SK-N-SH treated with all-trans-retinoic acid at 6 μM for 48 hours (cell line): ENCODE measurements at regions not wholly inside any gene's neighbourhood (a gene's known extent, or its start where the extent isn't known, plus 50 kb on each side); places are given as distances from the start of the nearest gene placed in this dataset.

Experiments
- ATAC-seq: fragments of 200-7000 bp; cut with Tn5 transposase; 3 replicates; pipeline ENCODE4 v1.9.1; 2020; ENCODE audit warnings: mild to moderate bottlenecking, moderate library complexity
- ARNTL ChIP-seq: fragments of 450-650 bp; formaldehyde crosslinking; IDR thresholded peaks from 2 replicates; pipeline ENCODE4 v1.5.0; 2020; ENCODE audit warnings: low read depth, mild to moderate bottlenecking, moderate library complexity, borderline replicate concordance
- BACH2 ChIP-seq: fragments of 250-450 bp; sonication (Bioruptor Pico); IDR thresholded peaks from 2 replicates; pipeline ENCODE4 v1.9.0; 2021; ENCODE audit warnings: mild to moderate bottlenecking, borderline replicate concordance
- CREB5 ChIP-seq: fragments of 250-450 bp; sonication (Bioruptor Pico); IDR thresholded peaks from 2 replicates; pipeline ENCODE4 v1.5.1; 2020; ENCODE audit warnings: low read depth, mild to moderate bottlenecking, moderate library complexity
- CSRNP3 ChIP-seq: fragments of 250-450 bp; sonication (Bioruptor Pico); IDR thresholded peaks from 2 replicates; pipeline ENCODE4 v1.5.1; 2021; ENCODE audit warnings: mild to moderate bottlenecking, moderate library complexity
- ESRRG ChIP-seq: fragments of 250-450 bp; sonication (Bioruptor Pico); IDR thresholded peaks from 2 replicates; pipeline ENCODE4 v1.6.1; 2021; ENCODE audit warnings: mild to moderate bottlenecking
- GLIS3 ChIP-seq: fragments of 250-450 bp; sonication (Bioruptor Pico); IDR thresholded peaks from 2 replicates; pipeline ENCODE4 v1.5.0; 2020; ENCODE audit warnings: mild to moderate bottlenecking, moderate library complexity
- ISL1 ChIP-seq: fragments of 250-450 bp; sonication (Bioruptor Pico); IDR thresholded peaks from 2 replicates; pipeline ENCODE4 v2.1.2; 2022; ENCODE audit warnings: mild to moderate bottlenecking, moderate library complexity
- OSR1 ChIP-seq: fragments of 250-450 bp; sonication (Bioruptor Pico); IDR thresholded peaks from 2 replicates; pipeline ENCODE4 v1.8.0; 2022; ENCODE audit warnings: moderate library complexity, mild to moderate bottlenecking, inconsistent platforms
- PPARA ChIP-seq: fragments of 250-450 bp; sonication (Bioruptor Pico); IDR thresholded peaks from 2 replicates; pipeline ENCODE4 v1.5.0; 2020; ENCODE audit warnings: mild to moderate bottlenecking, borderline replicate concordance
- RARB ChIP-seq: fragments of 250-450 bp; sonication (Bioruptor Pico); IDR thresholded peaks from 2 replicates; pipeline ENCODE4 v1.8.0; 2021; ENCODE audit warnings: mild to moderate bottlenecking, moderate library complexity
- SNAI2 ChIP-seq: fragments of 250-450 bp; sonication (Bioruptor Pico); IDR thresholded peaks from 2 replicates; pipeline ENCODE4 v1.5.0; 2020; ENCODE audit warnings: mild to moderate bottlenecking, moderate library complexity
- TCF4 ChIP-seq: fragments of 250-450 bp; sonication (Bioruptor Pico); IDR thresholded peaks from 2 replicates; pipeline ENCODE4 v1.8.0; 2021; ENCODE audit warnings: mild to moderate bottlenecking, moderate library complexity, borderline replicate concordance
- TOX ChIP-seq: fragments of 250-450 bp; sonication (Bioruptor Pico); IDR thresholded peaks from 2 replicates; pipeline ENCODE4 v1.8.0; 2021; ENCODE audit warnings: mild to moderate bottlenecking, moderate library complexity, borderline replicate concordance
- TSHZ2 ChIP-seq: fragments of 250-450 bp; sonication (Bioruptor Pico); IDR thresholded peaks from 2 replicates; pipeline ENCODE4 v1.5.0; 2020; ENCODE audit warnings: mild to moderate bottlenecking, moderate library complexity
- ZC3H10 ChIP-seq: fragments of 250-450 bp; sonication (Bioruptor Pico); IDR thresholded peaks from 2 replicates; pipeline ENCODE4 v1.5.1; 2021; ENCODE audit warnings: mild to moderate bottlenecking, moderate library complexity
- ZFP3 ChIP-seq: fragments of 250-450 bp; sonication (Bioruptor Pico); IDR thresholded peaks from 2 replicates; pipeline ENCODE4 v1.5.0; 2020; ENCODE audit warnings: mild to moderate bottlenecking, moderate library complexity
- ZNF70 ChIP-seq: fragments of 450-650 bp; formaldehyde crosslinking; IDR thresholded peaks from 2 replicates; pipeline ENCODE4 v1.5.0; 2020; ENCODE audit warnings: mild to moderate bottlenecking, moderate library complexity
- ZNF8 ChIP-seq: fragments of 450-650 bp; formaldehyde crosslinking; IDR thresholded peaks from 2 replicates; pipeline ENCODE4 v1.5.0; 2020; ENCODE audit warnings: mild to moderate bottlenecking, moderate library complexity

GRCh38 chr3:124395584-124396338, 334.5 kb upstream of the UMPS start:
- ATAC-seq, result peak; percentile 35; the same call in 1 of the 3 replicates
- TF ChIP-seq TSHZ2 (CRISPR knock-in tag) (peak; percentile 90; the same call in 1 of the 2 replicates), ARNTL (CRISPR knock-in tag) (no peak), TCF4 (CRISPR knock-in tag) (peak; percentile 87), CREB5 (CRISPR knock-in tag) (peak; percentile 75; the same call in 1 of the 2 replicates), CSRNP3 (CRISPR knock-in tag) (peak; percentile 88; the same call in 1 of the 2 replicates), ISL1 (CRISPR knock-in tag) (peak; percentile 84), ZFP3 (0 out of 2 replicates have a peak, but pooled peaks have one; percentile 31), SNAI2 (no peak), ZNF8 (0 out of 2 replicates have a peak, but pooled peaks have one; percentile 27)

GRCh38 chr3:124396339-124396950, 333.8 kb upstream of the UMPS start:
- TF ChIP-seq BACH2 (no peak), ZFP3 (no peak), OSR1 (CRISPR knock-in tag) (no peak), GLIS3 (CRISPR knock-in tag) (no peak)
- no peak for ATAC-seq

DNA sequence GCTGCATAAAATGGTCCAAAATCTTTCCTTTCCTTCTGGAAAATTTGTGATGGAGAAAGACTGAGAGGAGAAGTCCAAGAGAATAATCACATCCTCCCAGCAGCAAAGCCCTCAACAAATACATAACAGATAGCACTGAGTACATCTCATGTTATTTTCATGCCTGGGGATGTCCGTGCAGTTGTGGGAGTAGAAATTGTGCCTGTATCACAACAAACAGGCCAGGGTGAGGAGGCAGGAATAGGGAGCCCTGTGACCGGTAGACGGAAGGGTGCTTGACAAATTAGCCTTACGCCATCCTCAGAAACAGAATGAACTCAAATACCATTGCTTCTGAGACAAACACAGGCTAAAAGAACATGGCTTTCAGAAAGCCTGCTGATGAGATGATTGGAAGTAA, 333.2 kb upstream of the UMPS start:
- ATAC-seq, result no peak
- TF ChIP-seq GLIS3 (CRISPR knock-in tag), result no peak
- no peak for TF ChIP-seq SNAI2
- no peak for TF ChIP-seq TCF4 (CRISPR knock-in tag)
- TF ChIP-seq BACH2, result no peak
- no peak for TF ChIP-seq ESRRG
- TF ChIP-seq CREB5 (CRISPR knock-in tag), result no peak
- no peak for TF ChIP-seq TOX (CRISPR knock-in tag)

DNA sequence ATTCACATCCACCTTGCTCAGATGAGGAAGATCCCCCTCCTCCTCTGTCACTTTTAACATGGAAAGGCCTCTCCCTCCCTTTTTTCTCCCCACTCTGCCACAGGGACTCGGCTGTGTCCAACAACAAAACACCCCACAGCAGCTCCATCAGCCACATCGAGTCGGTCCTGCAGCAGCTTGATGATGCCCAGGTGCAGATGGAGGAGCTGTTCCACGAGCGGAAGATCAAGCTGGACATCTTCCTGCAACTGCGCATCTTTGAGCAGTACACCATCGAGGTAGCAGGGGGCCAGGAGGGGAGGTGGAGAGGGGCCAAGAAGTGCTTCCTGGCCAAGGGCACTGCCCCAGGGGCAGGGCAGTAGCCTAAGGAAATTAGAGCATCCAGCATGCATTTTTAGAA, 331.7 kb upstream of the UMPS start:
- no peak for ATAC-seq
- TF ChIP-seq TSHZ2 (CRISPR knock-in tag) (no peak), PPARA (CRISPR knock-in tag) (no peak), ISL1 (CRISPR knock-in tag) (no peak), ZC3H10 (CRISPR knock-in tag) (no peak), RARB (CRISPR knock-in tag) (no peak), ZNF70 (CRISPR knock-in tag) (no peak), ZNF8 (no peak), ESRRG (no peak), CREB5 (CRISPR knock-in tag) (no peak), GLIS3 (CRISPR knock-in tag) (no peak)
